SK-N-SH treated with all-trans-retinoic acid at 6 μM for 48 hours (cell line): ENCODE measurements at regions not wholly inside any gene's neighbourhood (a gene's known extent, or its start where the extent isn't known, plus 50 kb on each side); places are given as distances from the start of the nearest gene placed in this dataset.
"Not testable (repeated sequence)": the region's sequence is repeated elsewhere in the genome, so short reads cannot be mapped to it uniquely, and the experiment has no call there.

Experiments used
- ATAC-seq: fragments of 200-7000 bp; cut with Tn5 transposase; 3 replicates; pipeline ENCODE4 v1.9.1; 2020; ENCODE audit warnings: mild to moderate bottlenecking, moderate library complexity
- ARNTL ChIP-seq: fragments of 450-650 bp; formaldehyde crosslinking; IDR thresholded peaks from 2 replicates; pipeline ENCODE4 v1.5.0; 2020; ENCODE audit warnings: low read depth, mild to moderate bottlenecking, moderate library complexity, borderline replicate concordance
- BACH2 ChIP-seq: fragments of 250-450 bp; sonication (Bioruptor Pico); IDR thresholded peaks from 2 replicates; pipeline ENCODE4 v1.9.0; 2021; ENCODE audit warnings: mild to moderate bottlenecking, borderline replicate concordance
- CREB5 ChIP-seq: fragments of 250-450 bp; sonication (Bioruptor Pico); IDR thresholded peaks from 2 replicates; pipeline ENCODE4 v1.5.1; 2020; ENCODE audit warnings: low read depth, mild to moderate bottlenecking, moderate library complexity
- CSDC2 ChIP-seq: fragments of 250-450 bp; sonication (Bioruptor Pico); IDR thresholded peaks from 2 replicates; pipeline ENCODE4 v1.5.0; 2020; ENCODE audit warnings: mild to moderate bottlenecking, moderate library complexity
- CSRNP3 ChIP-seq: fragments of 250-450 bp; sonication (Bioruptor Pico); IDR thresholded peaks from 2 replicates; pipeline ENCODE4 v1.5.1; 2021; ENCODE audit warnings: mild to moderate bottlenecking, moderate library complexity
- ESRRG ChIP-seq: fragments of 250-450 bp; sonication (Bioruptor Pico); IDR thresholded peaks from 2 replicates; pipeline ENCODE4 v1.6.1; 2021; ENCODE audit warnings: mild to moderate bottlenecking
- GLIS3 ChIP-seq: fragments of 250-450 bp; sonication (Bioruptor Pico); IDR thresholded peaks from 2 replicates; pipeline ENCODE4 v1.5.0; 2020; ENCODE audit warnings: mild to moderate bottlenecking, moderate library complexity
- ISL1 ChIP-seq: fragments of 250-450 bp; sonication (Bioruptor Pico); IDR thresholded peaks from 2 replicates; pipeline ENCODE4 v2.1.2; 2022; ENCODE audit warnings: mild to moderate bottlenecking, moderate library complexity
- OSR1 ChIP-seq: fragments of 250-450 bp; sonication (Bioruptor Pico); IDR thresholded peaks from 2 replicates; pipeline ENCODE4 v1.8.0; 2022; ENCODE audit warnings: moderate library complexity, mild to moderate bottlenecking, inconsistent platforms
- PATZ1 ChIP-seq: fragments of 250-450 bp; sonication (Bioruptor Pico); IDR thresholded peaks from 2 replicates; pipeline ENCODE4 v1.8.0; 2020; ENCODE audit warnings: mild to moderate bottlenecking, moderate library complexity, borderline replicate concordance
- POU6F1 ChIP-seq: fragments of 250-450 bp; sonication (Bioruptor Pico); IDR thresholded peaks from 2 replicates; pipeline ENCODE4 v1.8.0; 2021; ENCODE audit warnings: low read depth, mild to moderate bottlenecking, moderate library complexity, borderline replicate concordance
- PPARA ChIP-seq: fragments of 250-450 bp; sonication (Bioruptor Pico); IDR thresholded peaks from 2 replicates; pipeline ENCODE4 v1.5.0; 2020; ENCODE audit warnings: mild to moderate bottlenecking, borderline replicate concordance
- RARB ChIP-seq: fragments of 250-450 bp; sonication (Bioruptor Pico); IDR thresholded peaks from 2 replicates; pipeline ENCODE4 v1.8.0; 2021; ENCODE audit warnings: mild to moderate bottlenecking, moderate library complexity
- SNAI2 ChIP-seq: fragments of 250-450 bp; sonication (Bioruptor Pico); IDR thresholded peaks from 2 replicates; pipeline ENCODE4 v1.5.0; 2020; ENCODE audit warnings: mild to moderate bottlenecking, moderate library complexity
- TCF4 ChIP-seq: fragments of 250-450 bp; sonication (Bioruptor Pico); IDR thresholded peaks from 2 replicates; pipeline ENCODE4 v1.8.0; 2021; ENCODE audit warnings: mild to moderate bottlenecking, moderate library complexity, borderline replicate concordance
- TSHZ2 ChIP-seq: fragments of 250-450 bp; sonication (Bioruptor Pico); IDR thresholded peaks from 2 replicates; pipeline ENCODE4 v1.5.0; 2020; ENCODE audit warnings: mild to moderate bottlenecking, moderate library complexity
- ZC3H10 ChIP-seq: fragments of 250-450 bp; sonication (Bioruptor Pico); IDR thresholded peaks from 2 replicates; pipeline ENCODE4 v1.5.1; 2021; ENCODE audit warnings: mild to moderate bottlenecking, moderate library complexity
- ZFP3 ChIP-seq: fragments of 250-450 bp; sonication (Bioruptor Pico); IDR thresholded peaks from 2 replicates; pipeline ENCODE4 v1.5.0; 2020; ENCODE audit warnings: mild to moderate bottlenecking, moderate library complexity
- ZFP30 ChIP-seq: fragments of 450-650 bp; formaldehyde crosslinking; IDR thresholded peaks from 2 replicates; pipeline ENCODE4 v1.5.0; 2022; ENCODE audit warnings: mild to moderate bottlenecking, moderate library complexity
- ZNF565 ChIP-seq: fragments of 450-650 bp; formaldehyde crosslinking; conservative IDR thresholded peaks from 2 replicates; pipeline ENCODE4 v1.5.0; 2020; ENCODE audit warnings: low read depth, mild to moderate bottlenecking, moderate library complexity
- ZNF70 ChIP-seq: fragments of 450-650 bp; formaldehyde crosslinking; IDR thresholded peaks from 2 replicates; pipeline ENCODE4 v1.5.0; 2020; ENCODE audit warnings: mild to moderate bottlenecking, moderate library complexity
- ZNF8 ChIP-seq: fragments of 450-650 bp; formaldehyde crosslinking; IDR thresholded peaks from 2 replicates; pipeline ENCODE4 v1.5.0; 2020; ENCODE audit warnings: mild to moderate bottlenecking, moderate library complexity

- TF ChIP-seq PPARA (CRISPR knock-in tag), result no peak
- no peak for TF ChIP-seq SNAI2 (CRISPR knock-in tag)
- no peak for TF ChIP-seq PATZ1
- TF ChIP-seq ZC3H10 (CRISPR knock-in tag), result no peak
- no peak for TF ChIP-seq GLIS3 (CRISPR knock-in tag)
- no peak for TF ChIP-seq ZNF70 (CRISPR knock-in tag)
- no peak for TF ChIP-seq CSDC2 (CRISPR knock-in tag)
- no peak for TF ChIP-seq CSRNP3
- TF ChIP-seq ZFP3 (CRISPR knock-in tag), result no peak
- no peak for TF ChIP-seq ISL1
- TF ChIP-seq ARNTL, result no peak
- TF ChIP-seq TSHZ2 (CRISPR knock-in tag), result no peak
- TF ChIP-seq TCF4 (CRISPR knock-in tag), result no peak
- no peak for ATAC-seq
Measured at GRCh38 chr2:204144492-204144891, 207.9 kb downstream of the ICOS start.

GRCh38 chr2:204145263-204145751, 208.7 kb downstream of the ICOS start:
- peak; percentile 100 for ATAC-seq
- TF ChIP-seq BACH2 (CRISPR knock-in tag) (no peak), CSDC2 (CRISPR knock-in tag) (no peak)

GRCh38 chr2:204145791-204146190, 209.2 kb downstream of the ICOS start:
- no peak for TF ChIP-seq OSR1 (CRISPR knock-in tag)
- no peak for TF ChIP-seq TCF4 (CRISPR knock-in tag)
- no peak for TF ChIP-seq PPARA (CRISPR knock-in tag)
- no peak for TF ChIP-seq ESRRG (CRISPR knock-in tag)
- TF ChIP-seq TSHZ2 (CRISPR knock-in tag), result no peak
- TF ChIP-seq ZFP3 (CRISPR knock-in tag), result no peak
- no peak for TF ChIP-seq BACH2 (CRISPR knock-in tag)
- TF ChIP-seq ISL1, result no peak
- TF ChIP-seq SNAI2 (CRISPR knock-in tag), result no peak
- no peak for TF ChIP-seq CREB5 (CRISPR knock-in tag)
- no peak for TF ChIP-seq ZNF565
- no peak for TF ChIP-seq CSDC2 (CRISPR knock-in tag)
- no peak for TF ChIP-seq POU6F1 (CRISPR knock-in tag)
- TF ChIP-seq PATZ1, result no peak
- no peak for TF ChIP-seq ZFP30 (CRISPR knock-in tag)
- TF ChIP-seq ZC3H10 (CRISPR knock-in tag), result no peak
- TF ChIP-seq ZNF8, result no peak
- TF ChIP-seq RARB (CRISPR knock-in tag), result no peak
- no peak for TF ChIP-seq ZNF70 (CRISPR knock-in tag)
- no peak for ATAC-seq

- not testable (repeated sequence) for ATAC-seq
Measured at GRCh38 chr2:204147040-204147439, 210.5 kb downstream of the ICOS start.
